IPS-18a (cell line): ENCODE measurements at regions not wholly inside any gene's neighbourhood (a gene's known extent, or its start where the extent isn't known, plus 50 kb on each side); places are given as distances from the start of the nearest gene placed in this dataset.

Experiments used
- H3K27ac ChIP-seq: one replicate; pipeline ENCODE4 v1.5.1; 2013; ENCODE audit warnings: low read length
- H3K27me3 ChIP-seq: one replicate; pipeline ENCODE4 v1.6.1; 2013; ENCODE audit warnings: mild to moderate bottlenecking, low read length; ENCODE audit not compliant: control insufficient read depth, insufficient read depth
- H3K36me3 ChIP-seq: one replicate; pipeline ENCODE4 v1.6.1; 2013; ENCODE audit warnings: low read depth, low read length; ENCODE audit not compliant: control insufficient read depth
- H3K4me1 ChIP-seq: one replicate; pipeline ENCODE4 v1.6.1; 2013; ENCODE audit warnings: low read depth, low read length; ENCODE audit not compliant: control insufficient read depth
- H3K4me3 ChIP-seq: one replicate; pipeline ENCODE4 v1.5.1; 2013; ENCODE audit warnings: low read length
- H3K9ac ChIP-seq: one replicate; pipeline ENCODE4 v1.6.1; 2013; ENCODE audit warnings: mild to moderate bottlenecking, low read length, moderate library complexity
- H3K9me3 ChIP-seq: one replicate; pipeline ENCODE4 v1.6.1; 2013; ENCODE audit warnings: low read depth, low read length; ENCODE audit not compliant: control insufficient read depth

- Histone ChIP-seq H3K36me3 (no peaks in the 10 kb centered on the region), H3K4me3 (no peak overlapping the region), H3K4me1 (peaks cover 6% of the 10 kb centered on the region), H3K9ac (no peak overlapping the region), H3K27ac (no peak overlapping the region), H3K9me3 (no peaks in the 10 kb centered on the region), H3K27me3 (no peaks in the 10 kb centered on the region)
These were observed 155.1 kb upstream of the ARGLU1 start for GRCh38 chr13:106723036-106723435.

GRCh38 chr13:106722620-106723019 is 154.7 kb upstream of the ARGLU1 start:
- Histone ChIP-seq H3K9me3 (no peaks in the 10 kb centered on the region), H3K36me3 (no peaks in the 10 kb centered on the region), H3K4me1 (peaks cover 5% of the 10 kb centered on the region), H3K4me3 (no peak overlapping the region), H3K27ac (no peak overlapping the region), H3K27me3 (no peaks in the 10 kb centered on the region), H3K9ac (no peak overlapping the region)

GRCh38 chr13:106721599-106721998 is 153.7 kb upstream of the ARGLU1 start:
- Histone ChIP-seq H3K4me3 (no peak overlapping the region), H3K9ac (no peak overlapping the region), H3K4me1 (peaks cover 3% of the 10 kb centered on the region), H3K36me3 (no peaks in the 10 kb centered on the region), H3K27ac (no peak overlapping the region), H3K9me3 (no peaks in the 10 kb centered on the region), H3K27me3 (no peaks in the 10 kb centered on the region)

- no peaks in the 10 kb centered on the region for H3K4me1 ChIP-seq
- H3K4me3 ChIP-seq: no peak overlapping the region
- H3K9me3 ChIP-seq: no peaks in the 10 kb centered on the region
- no peaks in the 10 kb centered on the region for H3K27me3 ChIP-seq
- H3K36me3 ChIP-seq: no peaks in the 10 kb centered on the region
- no peak overlapping the region for H3K9ac ChIP-seq
- H3K27ac ChIP-seq: no peak overlapping the region
These were observed 146.5 kb upstream of the ARGLU1 start for GRCh38 chr13:106714271-106714982.

GRCh38 chr13:106712381-106712780 is 144.4 kb upstream of the ARGLU1 start:
- Histone ChIP-seq H3K9me3 (no peaks in the 10 kb centered on the region), H3K36me3 (no peaks in the 10 kb centered on the region), H3K4me1 (no peaks in the 10 kb centered on the region), H3K27ac (no peak overlapping the region), H3K9ac (no peak overlapping the region), H3K27me3 (no peaks in the 10 kb centered on the region), H3K4me3 (no peak overlapping the region)

GRCh38 chr13:106710266-106710665 is 142.3 kb upstream of the ARGLU1 start:
- H3K9ac ChIP-seq: no peak overlapping the region
- H3K27me3 ChIP-seq: no peaks in the 10 kb centered on the region
- H3K9me3 ChIP-seq: no peaks in the 10 kb centered on the region
- no peak overlapping the region for H3K4me3 ChIP-seq
- no peak overlapping the region for H3K27ac ChIP-seq
- no peaks in the 10 kb centered on the region for H3K36me3 ChIP-seq
- no peaks in the 10 kb centered on the region for H3K4me1 ChIP-seq

GRCh38 chr13:106709522-106709921 is 141.6 kb upstream of the ARGLU1 start:
- no peak overlapping the region for H3K4me3 ChIP-seq
- H3K9me3 ChIP-seq: no peaks in the 10 kb centered on the region
- H3K36me3 ChIP-seq: no peaks in the 10 kb centered on the region
- no peak overlapping the region for H3K9ac ChIP-seq
- no peak overlapping the region for H3K27ac ChIP-seq
- no peaks in the 10 kb centered on the region for H3K27me3 ChIP-seq
- no peaks in the 10 kb centered on the region for H3K4me1 ChIP-seq

- no peaks in the 10 kb centered on the region for H3K27me3 ChIP-seq
- no peaks in the 10 kb centered on the region for H3K36me3 ChIP-seq
- H3K9ac ChIP-seq: no peak overlapping the region
- H3K4me3 ChIP-seq: no peak overlapping the region
- peaks cover 3% of the 10 kb centered on the region for H3K4me1 ChIP-seq
- H3K27ac ChIP-seq: no peak overlapping the region
- no peaks in the 10 kb centered on the region for H3K9me3 ChIP-seq
These were observed 134.6 kb upstream of the ARGLU1 start for GRCh38 chr13:106702505-106702904.

- H3K4me1 ChIP-seq: peaks cover 3% of the 10 kb centered on the region
- no peak overlapping the region for H3K4me3 ChIP-seq
- H3K9me3 ChIP-seq: no peaks in the 10 kb centered on the region
- H3K36me3 ChIP-seq: no peaks in the 10 kb centered on the region
- no peak overlapping the region for H3K27ac ChIP-seq
- no peak overlapping the region for H3K9ac ChIP-seq
- H3K27me3 ChIP-seq: no peaks in the 10 kb centered on the region
These were observed 133.9 kb upstream of the ARGLU1 start for GRCh38 chr13:106701771-106702341.

- no peak overlapping the region for H3K4me3 ChIP-seq
- no peaks in the 10 kb centered on the region for H3K27me3 ChIP-seq
- no peaks in the 10 kb centered on the region for H3K9me3 ChIP-seq
- no peak overlapping the region for H3K9ac ChIP-seq
- H3K36me3 ChIP-seq: no peaks in the 10 kb centered on the region
- peaks cover 3% of the 10 kb centered on the region for H3K4me1 ChIP-seq
- no peak overlapping the region for H3K27ac ChIP-seq
These were observed 132.5 kb upstream of the ARGLU1 start for GRCh38 chr13:106700439-106700838.

GRCh38 chr13:106700007-106700406 is 132.1 kb upstream of the ARGLU1 start:
- Histone ChIP-seq H3K27ac (no peak overlapping the region), H3K27me3 (no peaks in the 10 kb centered on the region), H3K36me3 (no peaks in the 10 kb centered on the region), H3K9ac (no peak overlapping the region), H3K4me3 (no peak overlapping the region), H3K9me3 (no peaks in the 10 kb centered on the region), H3K4me1 (peaks cover 3% of the 10 kb centered on the region)

GRCh38 chr13:106699311-106699710 is 131.4 kb upstream of the ARGLU1 start:
- peaks cover 3% of the 10 kb centered on the region for H3K4me1 ChIP-seq
- H3K27me3 ChIP-seq: no peaks in the 10 kb centered on the region
- no peak overlapping the region for H3K27ac ChIP-seq
- no peaks in the 10 kb centered on the region for H3K9me3 ChIP-seq
- no peak overlapping the region for H3K9ac ChIP-seq
- no peak overlapping the region for H3K4me3 ChIP-seq
- no peaks in the 10 kb centered on the region for H3K36me3 ChIP-seq
